HG03159 (cell line): ENCODE measurements at regions not wholly inside any gene's neighbourhood (a gene's known extent, or its start where the extent isn't known, plus 50 kb on each side); places are given as distances from the start of the nearest gene placed in this dataset.
A peak's percentile ranks its signal among the peaks of the same experiment; 100 is the strongest.

ENCODE experiments used
- ATAC-seq: cut with Tn5 transposase; IDR thresholded peaks from one replicate; pipeline ENCODE4 v1.9.1; 2021; ENCODE audit warnings: mild to moderate bottlenecking, moderate library complexity; ENCODE audit not compliant: unreplicated experiment

- no peak for ATAC-seq
Observed at GRCh38 chr14:39851202-39851601, 419.0 kb upstream of the FBXO33 start.

GRCh38 chr14:39847852-39848251 lies 415.6 kb upstream of the FBXO33 start:
- no peak for ATAC-seq

- no peak for ATAC-seq
Observed at GRCh38 chr14:39847194-39847593, 415.0 kb upstream of the FBXO33 start.

- no peak for ATAC-seq
Observed at GRCh38 chr14:39843881-39844280, 411.6 kb upstream of the FBXO33 start.

GRCh38 chr14:39841088-39841487 lies 408.9 kb upstream of the FBXO33 start:
- peak; percentile 79 for ATAC-seq

GRCh38 chr14:39827901-39828655 lies 395.8 kb upstream of the FBXO33 start:
- peak; percentile 98 for ATAC-seq

GRCh38 chr14:39812532-39813320 lies 380.5 kb upstream of the FBXO33 start:
- no peak for ATAC-seq

GRCh38 chr14:39807271-39807670 lies 375.0 kb upstream of the FBXO33 start:
- ATAC-seq: no peak

- ATAC-seq: no peak
Observed at GRCh38 chr14:39784461-39784860, 352.2 kb upstream of the FBXO33 start.

- no peak for ATAC-seq
Observed at GRCh38 chr14:39781466-39781865, 349.2 kb upstream of the FBXO33 start.

GRCh38 chr14:39773387-39774126 lies 341.3 kb upstream of the FBXO33 start:
- ATAC-seq: no peak

GRCh38 chr14:39772627-39773026 lies 340.4 kb upstream of the FBXO33 start:
- no peak for ATAC-seq

GRCh38 chr14:39768589-39768988 lies 336.4 kb upstream of the FBXO33 start:
- ATAC-seq: peak; percentile 60

- ATAC-seq: no peak
Observed at GRCh38 chr14:39766397-39767000, 334.3 kb upstream of the FBXO33 start.

GRCh38 chr14:39765676-39766075 lies 333.4 kb upstream of the FBXO33 start:
- no peak for ATAC-seq

GRCh38 chr14:39763402-39763890 lies 331.2 kb upstream of the FBXO33 start:
- ATAC-seq: peak; percentile 38

- peak; percentile 72 for ATAC-seq
Observed at GRCh38 chr14:39762576-39763401, 330.6 kb upstream of the FBXO33 start.

- peak; percentile 89 for ATAC-seq
Observed at GRCh38 chr14:39755269-39755878, 323.1 kb upstream of the FBXO33 start.

- no peak for ATAC-seq
Observed at GRCh38 chr14:39740454-39740853, 308.2 kb upstream of the FBXO33 start.

GRCh38 chr14:39739796-39740195 lies 307.6 kb upstream of the FBXO33 start:
- ATAC-seq: no peak
